Endothelial cell (in vitro differentiated cells): ENCODE measurements at regions not wholly inside any gene's neighbourhood (a gene's known extent, or its start where the extent isn't known, plus 50 kb on each side); places are given as distances from the start of the nearest gene placed in this dataset.

Experiments
- DNase-seq: peaks from one replicate; pipeline ENCODE4 v3.0.0; 2021; ENCODE audit warnings: low spot score
- H3K27ac Mint-ChIP-seq: one replicate; pipeline ENCODE4 v1.8.0; 2021; ENCODE audit warnings: mixed read lengths, inconsistent platforms; ENCODE audit not compliant: unreplicated experiment
- H3K27me3 Mint-ChIP-seq: one replicate; pipeline ENCODE4 v1.8.0; 2021; ENCODE audit warnings: mild to moderate bottlenecking, moderate library complexity, mixed read lengths, inconsistent platforms; ENCODE audit not compliant: unreplicated experiment
- H3K36me3 Mint-ChIP-seq: one replicate; pipeline ENCODE4 v1.8.0; 2021; ENCODE audit warnings: mild to moderate bottlenecking, low read depth, mixed read lengths, inconsistent platforms; ENCODE audit not compliant: unreplicated experiment
- H3K4me1 Mint-ChIP-seq: one replicate; pipeline ENCODE4 v1.8.0; 2021; ENCODE audit warnings: mild to moderate bottlenecking, mixed read lengths, inconsistent platforms; ENCODE audit not compliant: unreplicated experiment
- H3K4me3 Mint-ChIP-seq: one replicate; pipeline ENCODE4 v1.8.0; 2021; ENCODE audit warnings: mild to moderate bottlenecking, mixed read lengths, inconsistent platforms; ENCODE audit not compliant: unreplicated experiment
- H3K9me3 Mint-ChIP-seq: one replicate; pipeline ENCODE4 v1.8.0; 2021; ENCODE audit warnings: mixed read lengths, inconsistent platforms; ENCODE audit not compliant: unreplicated experiment
- CTCF ChIP-seq: fragments of 200-600 bp; sonication (generic); IDR thresholded peaks from one replicate; pipeline ENCODE4 v1.5.0; 2021; ENCODE audit warnings: antibody characterized with exemption; ENCODE audit not compliant: unreplicated experiment

- Mint-ChIP-seq H3K4me1 (no peaks in the 10 kb centered on the region), H3K36me3 (no peaks in the 10 kb centered on the region), H3K9me3 (no peaks in the 10 kb centered on the region), H3K27ac (no peak overlapping the region), H3K4me3 (no peak overlapping the region), H3K27me3 (no peaks in the 10 kb centered on the region)
- no peak for TF ChIP-seq CTCF
- DNase-seq, result no peak
These were observed 268.3 kb upstream of the SPRED2 start for GRCh38 chr2:65700720-65701119.

- H3K4me3 Mint-ChIP-seq, result no peak overlapping the region
- no peaks in the 10 kb centered on the region for H3K4me1 Mint-ChIP-seq
- no peak for DNase-seq
- no peaks in the 10 kb centered on the region for H3K9me3 Mint-ChIP-seq
- no peaks in the 10 kb centered on the region for H3K27me3 Mint-ChIP-seq
- no peak overlapping the region for H3K27ac Mint-ChIP-seq
- no peaks in the 10 kb centered on the region for H3K36me3 Mint-ChIP-seq
- TF ChIP-seq CTCF, result no peak
These were observed 267.7 kb upstream of the SPRED2 start for GRCh38 chr2:65700004-65700651.

GRCh38 chr2:65691816-65692215, 259.4 kb upstream of the SPRED2 start:
- Mint-ChIP-seq H3K27me3 (peaks cover 4% of the 10 kb centered on the region), H3K9me3 (no peaks in the 10 kb centered on the region), H3K4me3 (no peak overlapping the region), H3K4me1 (no peaks in the 10 kb centered on the region), H3K36me3 (no peaks in the 10 kb centered on the region), H3K27ac (no peak overlapping the region)
- DNase-seq, result no peak
- no peak for TF ChIP-seq CTCF

- H3K4me3 Mint-ChIP-seq, result no peak overlapping the region
- H3K4me1 Mint-ChIP-seq, result no peaks in the 10 kb centered on the region
- no peak for TF ChIP-seq CTCF
- no peak overlapping the region for H3K27ac Mint-ChIP-seq
- H3K9me3 Mint-ChIP-seq, result no peaks in the 10 kb centered on the region
- no peak for DNase-seq
- H3K27me3 Mint-ChIP-seq, result peaks cover 3% of the 10 kb centered on the region
- no peaks in the 10 kb centered on the region for H3K36me3 Mint-ChIP-seq
These were observed 255.9 kb upstream of the SPRED2 start for GRCh38 chr2:65688141-65688886.

GRCh38 chr2:65687614-65688013, 255.2 kb upstream of the SPRED2 start:
- no peaks in the 10 kb centered on the region for H3K4me1 Mint-ChIP-seq
- TF ChIP-seq CTCF, result no peak
- no peak overlapping the region for H3K4me3 Mint-ChIP-seq
- no peaks in the 10 kb centered on the region for H3K36me3 Mint-ChIP-seq
- no peak overlapping the region for H3K27ac Mint-ChIP-seq
- H3K27me3 Mint-ChIP-seq, result peaks cover 1% of the 10 kb centered on the region
- H3K9me3 Mint-ChIP-seq, result no peaks in the 10 kb centered on the region
- no peak for DNase-seq
